ENCODE measurements at regions not wholly inside any gene's neighbourhood (a gene's known extent, or its start where the extent isn't known, plus 50 kb on each side); places are given as distances from the start of the nearest gene placed in this dataset.
A peak's percentile ranks its signal among the peaks of the same experiment; 100 is the strongest.
"Not testable (repeated sequence)": the region's sequence is repeated elsewhere in the genome, so short reads cannot be mapped to it uniquely, and the experiment has no call there.

GRCh38 chr11:87536565-87536964, 498.8 kb downstream of the TMEM135 start:
- no peak for DNase-seq (ENCODE audit: low spot score)

GRCh38 chr11:87536016-87536415, 498.3 kb downstream of the TMEM135 start:
- DNase-seq (ENCODE audit: low spot score), result no peak

- no peak for DNase-seq (ENCODE audit: low spot score)
Measured at GRCh38 chr11:87535513-87535912, 497.8 kb downstream of the TMEM135 start.

- peak; percentile 5 for DNase-seq (ENCODE audit: low spot score)
Measured at GRCh38 chr11:87531835-87532234, 494.1 kb downstream of the TMEM135 start.

- no peak for DNase-seq (ENCODE audit: low spot score)
Measured at GRCh38 chr11:87529486-87529885, 491.8 kb downstream of the TMEM135 start.

GRCh38 chr11:87528752-87529151, 491.0 kb downstream of the TMEM135 start:
- DNase-seq (ENCODE audit: low spot score), result no peak

GRCh38 chr11:87523276-87523675, 485.5 kb downstream of the TMEM135 start:
- DNase-seq (ENCODE audit: low spot score), result no peak

GRCh38 chr11:87518266-87518665, 480.5 kb downstream of the TMEM135 start:
- no peak for DNase-seq (ENCODE audit: low spot score)

GRCh38 chr11:87517351-87517750, 479.6 kb downstream of the TMEM135 start:
- DNase-seq (ENCODE audit: low spot score), result no peak

- DNase-seq (ENCODE audit: low spot score), result not testable (repeated sequence)
Measured at GRCh38 chr11:87507722-87508121, 470.0 kb downstream of the TMEM135 start.

- not testable (repeated sequence) for DNase-seq (ENCODE audit: low spot score)
Measured at GRCh38 chr11:87506946-87507345, 469.2 kb downstream of the TMEM135 start.

- DNase-seq (ENCODE audit: low spot score), result no peak
Measured at GRCh38 chr11:87501388-87501787, 463.7 kb downstream of the TMEM135 start.

GRCh38 chr11:87494936-87495335, 457.2 kb downstream of the TMEM135 start:
- DNase-seq (ENCODE audit: low spot score), result not testable (repeated sequence)

GRCh38 chr11:87494026-87494425, 456.3 kb downstream of the TMEM135 start:
- not testable (repeated sequence) for DNase-seq (ENCODE audit: low spot score)

GRCh38 chr11:87493516-87493915, 455.8 kb downstream of the TMEM135 start:
- peak; percentile 8 for DNase-seq (ENCODE audit: low spot score)

- no peak for DNase-seq (ENCODE audit: low spot score)
Measured at GRCh38 chr11:87491381-87491780, 453.6 kb downstream of the TMEM135 start.

GRCh38 chr11:87490671-87491070, 452.9 kb downstream of the TMEM135 start:
- DNase-seq (ENCODE audit: low spot score), result no peak

GRCh38 chr11:87484566-87484965, 446.8 kb downstream of the TMEM135 start:
- DNase-seq (ENCODE audit: low spot score), result no peak

- no peak for DNase-seq (ENCODE audit: low spot score)
Measured at GRCh38 chr11:87477321-87477720, 439.6 kb downstream of the TMEM135 start.

- DNase-seq (ENCODE audit: low spot score), result peak; percentile 72
Measured at GRCh38 chr11:87473174-87473573, 435.4 kb downstream of the TMEM135 start.

- peak; percentile 65 for DNase-seq (ENCODE audit: low spot score)
Measured at GRCh38 chr11:87466223-87466622, 428.5 kb downstream of the TMEM135 start.

GRCh38 chr11:87465716-87466115, 428.0 kb downstream of the TMEM135 start:
- no peak for DNase-seq (ENCODE audit: low spot score)

- DNase-seq (ENCODE audit: low spot score), result peak; percentile 35
Measured at GRCh38 chr11:87463486-87464102, 425.9 kb downstream of the TMEM135 start.

GRCh38 chr11:87462171-87462570, 424.4 kb downstream of the TMEM135 start:
- DNase-seq (ENCODE audit: low spot score), result no peak
